DMS114 treated with DMSO at 0.1 percent for 48 hours (cell line): ENCODE measurements at regions not wholly inside any gene's neighbourhood (a gene's known extent, or its start where the extent isn't known, plus 50 kb on each side); places are given as distances from the start of the nearest gene placed in this dataset.

Source experiments
- DNase-seq: peaks from one replicate; lab custom pipeline; 2025; ENCODE audit not compliant: unreplicated experiment; lab: John Stamatoyannopoulos, UW

DNA sequence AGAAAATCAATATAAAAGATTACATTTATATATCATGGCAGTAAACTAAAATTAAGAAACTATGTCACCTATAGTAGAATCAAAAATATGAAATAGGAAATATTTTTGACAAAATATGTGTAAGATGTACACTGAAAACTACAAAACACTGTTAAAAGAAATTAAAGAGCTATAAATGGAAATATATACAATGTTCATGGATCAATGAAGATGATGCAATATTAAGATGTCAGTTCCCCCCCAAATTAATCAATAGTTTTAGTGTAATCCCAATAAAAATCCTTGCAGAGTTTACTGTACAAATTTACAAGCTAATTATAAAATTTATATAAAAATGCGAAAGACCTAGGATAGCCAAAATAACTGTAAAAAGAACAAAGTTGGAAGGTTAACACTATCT lies 173.0 kb upstream of the ADRA1B start:
- DNase-seq = no peak

DNA sequence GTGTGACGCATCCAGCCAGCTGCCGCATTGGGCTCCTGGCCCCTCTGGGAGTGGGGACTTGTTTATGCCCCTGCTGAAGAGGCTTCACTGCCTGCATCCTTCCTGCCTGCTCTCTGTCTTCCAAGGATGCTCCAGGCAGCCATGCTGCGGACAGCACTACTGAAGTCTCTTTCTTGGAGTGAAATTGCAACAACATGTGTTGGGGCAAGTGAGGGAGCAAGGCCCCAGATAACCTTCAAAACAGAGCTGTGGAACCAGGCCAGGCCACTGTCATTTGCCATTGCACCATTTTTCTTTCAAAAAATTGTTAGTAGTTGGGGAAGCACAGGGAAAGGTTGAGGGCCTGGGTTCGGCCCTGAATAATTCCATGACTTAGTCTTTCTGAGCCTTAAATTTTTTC lies 169.6 kb upstream of the ADRA1B start:
- no peak for DNase-seq

GRCh38 chr5:159749146-159749545 lies 167.1 kb upstream of the ADRA1B start:
- no peak for DNase-seq

DNA sequence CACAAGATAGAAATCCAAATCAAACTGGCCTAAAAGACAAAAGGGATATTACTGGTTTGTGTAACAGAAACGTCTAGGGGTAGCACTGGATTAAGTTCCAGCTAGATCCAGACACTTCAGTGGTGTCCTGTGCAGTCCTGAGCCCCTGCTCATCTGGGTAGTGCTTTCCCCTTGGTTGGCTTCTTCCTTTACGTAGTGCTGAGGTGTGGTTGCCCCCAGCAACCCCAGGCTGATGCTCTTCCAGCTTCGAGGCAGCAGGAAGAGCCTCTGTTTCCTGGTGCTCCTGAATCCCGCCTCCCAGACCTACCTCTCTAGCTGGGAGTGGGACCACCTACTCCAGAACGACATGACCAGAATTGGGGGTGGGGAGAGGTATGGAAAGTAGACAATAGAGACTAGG lies 166.1 kb upstream of the ADRA1B start:
- DNase-seq = no peak

- no peak for DNase-seq
Measured at GRCh38 chr5:159751459-159751858, 164.8 kb upstream of the ADRA1B start.

DNA sequence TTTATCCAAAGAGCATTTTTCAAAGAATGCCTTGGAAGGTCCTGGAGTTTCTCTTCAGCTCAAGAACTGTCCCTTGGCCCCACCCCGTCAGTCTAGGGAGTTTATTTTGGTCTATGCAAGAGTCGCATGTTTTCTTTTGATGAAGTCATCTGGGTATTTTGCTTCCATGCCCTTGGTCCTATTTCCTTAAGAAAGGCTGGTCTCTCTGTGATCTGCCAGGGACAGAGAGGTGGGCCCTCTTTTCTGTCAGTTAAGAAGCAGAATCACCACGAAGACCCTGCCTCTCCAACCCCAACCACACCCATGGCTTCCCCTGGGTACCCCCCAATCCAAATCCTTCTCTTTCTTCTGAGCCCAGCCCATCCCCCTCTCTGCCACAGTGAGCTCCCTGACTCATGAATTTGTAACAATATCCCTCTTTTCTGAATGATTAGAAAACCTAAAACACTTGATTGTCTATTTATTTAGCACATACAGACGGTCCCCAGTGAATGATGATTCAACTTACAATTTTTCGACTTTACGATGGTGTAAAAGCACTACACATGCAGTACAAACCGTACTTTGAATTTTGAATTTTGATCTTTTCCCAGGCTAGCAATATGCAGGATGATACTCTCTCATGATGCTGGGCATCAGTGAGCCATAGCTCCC lies 163.5 kb upstream of the ADRA1B start:
- DNase-seq = no peak

GRCh38 chr5:159758189-159758588 lies 158.1 kb upstream of the ADRA1B start:
- DNase-seq = no peak

DNA sequence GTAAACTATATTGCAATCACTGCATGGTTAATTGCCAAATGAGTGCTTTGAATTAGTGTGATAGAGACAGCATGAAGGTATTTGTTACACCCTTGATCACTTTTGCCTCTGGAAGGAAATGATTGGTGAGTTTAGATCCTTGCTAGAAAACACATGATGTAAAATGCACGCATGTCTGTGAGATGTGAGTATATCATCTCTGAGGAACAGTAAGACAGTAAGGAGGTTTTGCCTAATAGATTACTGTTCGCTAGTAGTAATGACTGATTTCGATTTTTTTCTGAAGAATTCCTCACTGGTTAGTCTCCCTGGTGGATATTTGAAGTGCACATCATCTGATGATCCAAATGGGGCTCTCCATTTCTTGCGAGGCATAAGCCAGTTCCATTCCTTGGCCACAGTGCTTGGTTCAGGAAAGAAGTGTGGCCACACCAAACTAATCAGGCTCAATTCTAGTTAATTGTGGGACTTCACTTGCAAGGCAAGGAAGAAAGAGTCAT lies 156.4 kb upstream of the ADRA1B start:
- DNase-seq = no peak

GRCh38 chr5:159762921-159763320 lies 153.4 kb upstream of the ADRA1B start:
- no peak for DNase-seq

GRCh38 chr5:159763562-159763961 lies 152.7 kb upstream of the ADRA1B start:
- no peak for DNase-seq

DNA sequence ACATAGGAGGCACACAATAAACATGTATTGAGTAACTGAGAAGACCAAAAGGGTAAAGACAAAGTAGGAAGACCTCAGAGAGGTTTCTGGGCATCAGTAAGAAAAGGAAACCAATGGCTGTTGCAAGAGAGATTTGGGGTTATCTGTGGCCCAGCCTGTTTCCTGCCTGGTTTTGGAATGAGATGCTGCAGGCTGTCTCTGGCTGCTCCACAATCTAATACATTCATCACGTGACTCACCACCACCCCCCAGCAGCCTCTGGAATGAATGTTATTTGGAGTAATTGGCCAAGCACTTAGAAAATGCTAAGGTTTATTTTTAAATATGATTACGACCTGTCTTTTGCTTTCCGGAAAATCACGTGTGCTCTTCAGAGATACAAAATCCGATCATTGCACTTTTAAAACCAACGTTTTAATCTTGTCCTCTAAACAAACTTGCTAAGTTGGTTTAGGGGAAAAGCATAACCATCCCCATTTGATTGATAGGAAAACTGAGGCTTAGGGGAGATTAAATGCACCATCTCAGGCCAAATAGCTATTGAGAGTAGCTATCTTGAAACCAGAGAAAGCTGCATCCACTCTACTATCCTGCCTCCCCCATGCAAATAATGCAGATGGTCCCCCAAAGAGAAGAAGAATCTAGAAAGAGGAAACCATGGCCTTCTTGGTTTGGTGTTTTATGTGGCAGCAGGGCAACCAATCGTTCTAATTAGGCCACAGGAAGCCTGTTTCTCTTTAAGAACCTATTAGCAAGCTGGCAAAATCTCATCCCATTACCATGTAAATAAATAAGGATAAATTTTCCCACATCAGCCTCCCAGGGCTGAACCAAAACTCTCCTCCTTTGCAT lies 151.8 kb upstream of the ADRA1B start:
- no peak for DNase-seq

DNA sequence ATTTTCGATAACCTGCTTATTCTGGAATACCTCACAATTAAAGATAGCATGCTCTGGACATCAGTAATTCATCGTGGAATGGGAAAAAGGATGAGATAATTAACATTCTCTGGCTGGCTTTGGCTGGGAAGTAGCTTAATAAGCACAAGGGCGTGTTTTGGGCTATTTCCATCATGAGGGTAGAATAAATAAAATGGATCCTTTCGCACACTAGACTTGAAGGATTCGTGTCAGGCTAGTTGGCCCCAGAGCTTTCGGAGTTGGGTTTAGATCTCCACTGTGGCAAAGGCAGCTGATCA lies 151.2 kb upstream of the ADRA1B start:
- no peak for DNase-seq

- no peak for DNase-seq
Measured at GRCh38 chr5:159765760-159766517, 150.3 kb upstream of the ADRA1B start.

DNA sequence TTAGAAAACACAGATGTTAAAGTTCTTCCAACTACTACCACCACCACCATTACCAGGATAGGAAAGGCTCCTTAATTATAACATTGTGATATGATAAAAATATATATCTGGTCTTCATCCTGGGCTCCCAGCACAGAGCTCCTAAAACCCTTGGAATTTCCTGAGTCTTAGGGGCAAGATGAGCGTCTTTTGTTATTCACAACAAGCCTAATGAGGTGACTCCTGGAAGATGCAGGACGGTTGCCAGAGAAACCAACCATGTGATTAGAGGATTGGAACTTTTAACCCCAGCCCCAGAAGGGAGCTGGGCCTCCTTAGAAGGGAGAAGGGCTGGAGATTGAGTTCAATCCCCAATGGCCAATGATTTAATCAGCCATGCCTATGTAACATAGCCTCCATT lies 148.0 kb upstream of the ADRA1B start:
- no peak for DNase-seq

DNA sequence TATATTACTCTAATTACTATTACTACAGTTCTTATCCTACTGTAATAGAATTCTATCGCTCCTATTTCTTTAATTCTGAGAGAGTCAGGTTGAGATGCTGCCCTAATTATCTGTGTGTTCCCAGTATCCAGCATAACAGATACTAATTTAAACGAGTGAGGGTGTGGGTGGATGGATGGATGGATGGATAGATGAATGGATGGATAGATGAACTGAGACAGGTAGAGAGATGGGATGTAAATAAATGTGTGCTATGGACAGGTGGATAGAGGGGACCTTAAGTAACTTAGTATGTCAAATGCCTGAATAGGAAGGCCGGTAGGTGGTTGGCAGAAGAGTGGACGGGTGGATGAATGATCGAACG lies 143.6 kb upstream of the ADRA1B start:
- no peak for DNase-seq

DNA sequence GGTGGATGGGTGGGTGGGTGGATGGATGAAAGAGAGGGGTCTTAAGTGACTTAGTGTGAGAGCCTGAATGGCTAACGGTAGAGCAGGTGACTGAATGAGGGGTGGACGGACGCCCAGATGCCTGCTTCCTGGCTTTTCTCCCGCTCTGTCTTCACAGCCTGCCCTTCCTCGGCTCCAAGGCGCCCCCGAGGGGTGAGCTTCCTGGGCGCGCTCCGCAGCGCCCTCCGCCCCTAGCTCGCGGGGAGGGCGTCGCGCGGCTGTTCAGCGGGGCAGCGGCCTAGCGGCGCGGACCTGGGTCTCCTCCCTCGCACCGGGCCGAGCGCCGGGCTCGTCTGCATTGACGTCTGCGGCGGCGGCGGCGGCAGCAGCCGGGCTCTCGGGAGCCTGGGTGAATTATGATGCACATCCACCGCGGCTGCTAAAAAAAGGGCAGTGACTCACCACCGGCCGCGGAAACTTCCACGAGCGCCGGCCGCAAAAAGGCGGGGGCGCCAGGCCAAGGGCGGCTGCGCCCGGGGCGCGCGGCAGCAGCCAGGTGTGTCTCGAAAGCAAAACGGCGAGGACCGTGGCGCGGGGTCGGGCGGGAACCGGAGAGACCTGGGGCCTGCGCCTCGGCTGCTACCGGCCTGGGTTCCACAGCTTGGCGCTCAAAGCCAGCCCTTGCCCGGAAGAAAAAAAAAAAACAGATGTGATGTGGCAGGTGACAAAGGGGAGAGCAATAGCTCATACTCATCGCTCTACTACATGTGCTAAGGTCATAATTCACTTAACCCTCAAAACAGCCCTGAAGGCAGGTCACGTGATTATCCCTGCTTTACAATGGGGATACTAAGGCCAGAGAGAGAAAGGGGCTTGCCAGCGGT lies 143.0 kb upstream of the ADRA1B start:
- peak; percentile 4 for DNase-seq

DNA sequence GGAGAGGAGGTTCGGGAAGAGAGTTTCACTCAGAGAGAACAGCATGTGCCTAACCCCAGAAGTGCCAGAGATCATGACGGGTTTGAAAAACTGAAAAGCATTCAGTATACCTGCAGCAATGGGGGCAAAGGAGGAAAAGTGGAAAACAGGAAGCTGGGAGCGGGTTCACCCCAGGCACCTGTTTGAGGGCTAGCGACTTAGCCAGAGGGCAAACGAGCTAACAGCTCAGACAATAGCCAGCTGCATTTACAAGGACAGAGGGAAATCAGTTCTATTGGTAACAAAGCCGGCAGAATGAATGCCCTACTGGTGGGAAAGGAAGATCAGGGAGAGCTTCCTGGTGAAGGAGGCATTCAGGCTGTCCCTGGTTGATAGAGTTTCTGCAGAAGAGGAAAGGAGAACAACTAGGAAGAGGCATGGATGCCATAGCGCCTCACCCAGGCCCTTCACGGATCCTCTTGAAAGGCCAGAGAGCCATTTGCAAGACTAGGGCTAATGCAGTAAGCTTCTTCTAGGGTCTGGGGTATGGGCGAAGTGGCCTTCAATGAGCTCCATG lies 141.7 kb upstream of the ADRA1B start:
- DNase-seq = no peak

DNA sequence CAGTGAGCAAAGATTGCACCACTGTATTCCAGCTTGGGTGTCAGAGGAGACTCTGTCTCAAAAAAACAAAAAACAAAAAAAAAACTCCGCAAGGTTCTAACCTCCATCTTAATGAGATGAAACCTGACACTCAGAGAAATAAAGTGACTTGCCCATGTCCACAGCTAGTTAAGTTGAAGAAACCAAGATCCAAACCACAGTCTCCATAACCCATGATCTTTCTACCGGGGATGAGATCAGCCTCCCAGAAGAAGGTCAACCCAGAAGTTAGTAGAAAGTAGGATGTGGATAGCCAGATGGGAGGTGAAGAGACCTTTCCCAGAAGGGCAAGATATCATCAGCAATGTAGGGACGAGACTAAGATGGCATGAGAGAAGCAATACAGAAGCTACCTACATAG lies 140.4 kb upstream of the ADRA1B start:
- DNase-seq = no peak

- no peak for DNase-seq
Measured at GRCh38 chr5:159777049-159777660, 139.1 kb upstream of the ADRA1B start.

DNA sequence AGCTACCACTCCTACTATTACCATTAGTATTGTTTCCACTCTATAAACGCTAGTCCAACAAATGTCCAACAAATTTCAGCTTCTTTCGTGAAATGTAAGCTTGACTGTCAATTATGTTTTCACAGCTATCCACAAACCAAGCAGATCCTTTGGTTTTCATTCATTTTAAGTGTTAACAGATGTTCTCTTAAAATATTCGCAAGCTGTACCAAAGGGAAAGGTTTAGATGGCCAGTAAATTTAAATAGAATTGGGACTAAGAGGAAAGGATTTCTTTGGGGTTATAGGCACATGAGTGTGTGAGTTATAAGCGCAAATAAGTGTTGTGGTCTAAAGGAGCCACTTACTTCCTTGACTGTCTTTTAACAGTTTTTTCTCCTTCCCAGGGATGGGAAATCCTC lies 136.8 kb upstream of the ADRA1B start:
- DNase-seq = no peak
